C1 segment of cervical spinal cord (tissue), 14 donors: ENCODE measurements at regions not wholly inside any gene's neighbourhood (a gene's known extent, or its start where the extent isn't known, plus 50 kb on each side); places are given as distances from the start of the nearest gene placed in this dataset.

Source experiments
- DNase-seq, 14 donors: peaks; one replicate each; lab custom pipeline; 2025; lab: John Stamatoyannopoulos, UW

DNA sequence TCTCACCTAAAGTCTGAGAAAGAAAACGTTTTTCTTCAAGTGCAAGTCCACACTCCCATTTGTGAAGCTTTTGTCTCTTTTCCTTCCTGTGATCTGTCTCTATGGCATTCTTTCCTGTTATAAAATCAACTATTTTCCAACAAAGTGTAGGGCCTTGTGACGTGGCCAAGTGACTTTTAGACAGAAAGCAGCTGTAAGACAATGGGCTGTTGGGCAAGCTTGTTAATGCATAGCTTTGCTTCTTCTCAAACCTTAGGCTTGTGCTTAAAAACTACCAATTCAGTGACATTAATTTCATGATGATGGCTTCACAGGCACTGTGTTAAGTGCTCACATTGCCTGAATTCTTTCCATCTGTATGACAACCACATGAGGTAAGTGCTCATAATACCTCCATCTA lies 83.5 kb downstream of the VCY1B start:
- no peak for DNase-seq

DNA sequence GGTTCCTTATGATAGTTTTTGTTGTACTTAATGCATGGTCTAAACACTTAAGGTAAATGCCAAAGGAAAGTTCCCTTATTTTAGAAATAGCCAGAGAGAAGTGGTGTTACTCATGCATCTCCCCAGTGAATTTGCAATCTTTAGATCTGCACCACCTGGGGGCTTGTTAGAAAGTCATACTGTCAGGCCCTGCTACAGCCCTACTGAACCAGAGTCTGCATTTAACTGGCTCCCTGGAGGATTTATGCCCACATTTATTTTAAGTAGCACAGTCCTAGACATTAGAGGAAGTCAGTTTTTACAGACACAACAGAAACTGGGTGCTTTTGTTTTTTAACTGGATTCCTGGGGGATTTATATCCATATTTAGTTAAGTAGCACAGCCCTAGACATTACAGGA lies 89.6 kb downstream of the VCY1B start:
- DNase-seq: no peak

DNA sequence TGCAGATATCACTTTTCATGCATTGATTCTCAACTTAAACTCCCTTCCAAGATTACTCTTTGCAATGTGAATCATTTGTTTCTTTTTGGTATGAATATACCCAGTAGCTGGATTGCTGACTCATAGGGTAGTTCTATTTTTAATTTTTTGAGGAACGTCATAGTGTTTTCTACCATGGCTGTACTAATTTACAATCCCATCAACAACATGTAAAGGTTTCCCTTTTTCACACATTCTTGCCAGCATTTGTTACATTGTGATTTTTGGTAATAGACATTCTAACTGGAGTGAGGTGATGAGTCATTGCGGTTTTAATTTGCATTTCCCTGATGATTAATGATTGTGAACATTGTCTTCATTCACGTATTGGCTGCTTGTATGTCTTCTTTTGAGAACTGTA lies 126.7 kb downstream of the VCY1B start:
- DNase-seq: no peak

DNA sequence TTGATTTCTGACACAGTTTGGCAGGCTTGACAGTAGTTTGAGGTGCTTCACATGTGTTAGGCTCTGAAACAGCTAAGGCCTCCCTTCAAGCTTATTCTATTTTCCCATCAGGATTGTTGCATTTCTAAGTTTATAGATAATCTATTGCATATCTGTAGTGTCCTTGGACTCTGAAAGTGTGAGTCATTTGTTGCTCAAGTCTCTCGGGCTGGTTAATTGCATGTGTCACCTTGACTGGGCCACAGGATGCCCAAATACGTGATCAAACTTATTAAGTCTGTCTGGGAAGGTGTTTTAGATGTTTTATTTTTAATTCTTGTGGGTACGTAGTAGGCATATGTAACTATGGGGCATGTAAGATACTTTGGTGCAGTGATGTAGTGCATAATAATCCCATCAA lies 166.0 kb downstream of the VCY1B start:
- no peak for DNase-seq

DNA sequence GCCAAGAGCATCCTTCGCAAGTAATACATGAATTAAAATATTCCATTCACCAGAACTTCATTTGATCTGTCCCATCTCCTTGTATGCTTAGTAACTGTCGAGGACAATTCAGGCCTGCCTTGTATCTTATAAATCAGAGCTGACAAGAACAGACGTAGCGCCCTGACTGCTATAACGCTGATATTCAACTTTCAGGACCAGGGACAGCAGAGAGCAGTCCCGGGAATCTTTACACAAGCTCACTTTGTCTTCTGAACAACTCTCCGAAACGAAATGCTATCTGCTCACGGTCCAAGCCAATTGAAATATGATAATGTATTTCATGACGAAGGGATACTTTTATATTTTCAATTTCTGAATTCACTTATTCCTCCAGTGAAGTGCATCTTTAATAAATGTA lies 175.7 kb downstream of the VCY1B start:
- no peak for DNase-seq

DNA sequence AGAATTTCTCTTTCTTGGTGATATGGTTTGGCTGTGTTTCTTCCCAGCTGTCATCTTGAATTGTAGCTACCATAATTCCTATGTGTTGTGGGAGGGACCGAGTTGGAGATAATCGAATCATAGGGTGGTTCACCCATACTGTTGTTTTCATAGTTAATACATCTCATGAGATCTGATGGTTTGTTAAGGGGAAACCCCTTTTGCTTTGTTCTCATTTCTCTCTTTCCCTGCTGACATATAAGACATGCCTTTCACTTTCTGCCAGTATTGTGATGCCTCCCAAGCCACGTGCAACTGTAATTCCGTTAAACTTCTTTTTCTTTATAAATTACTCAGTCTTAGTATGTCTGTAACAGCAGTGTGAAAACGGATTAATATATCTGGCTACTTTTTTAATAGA lies 179.0 kb downstream of the VCY1B start:
- no peak for DNase-seq

DNA sequence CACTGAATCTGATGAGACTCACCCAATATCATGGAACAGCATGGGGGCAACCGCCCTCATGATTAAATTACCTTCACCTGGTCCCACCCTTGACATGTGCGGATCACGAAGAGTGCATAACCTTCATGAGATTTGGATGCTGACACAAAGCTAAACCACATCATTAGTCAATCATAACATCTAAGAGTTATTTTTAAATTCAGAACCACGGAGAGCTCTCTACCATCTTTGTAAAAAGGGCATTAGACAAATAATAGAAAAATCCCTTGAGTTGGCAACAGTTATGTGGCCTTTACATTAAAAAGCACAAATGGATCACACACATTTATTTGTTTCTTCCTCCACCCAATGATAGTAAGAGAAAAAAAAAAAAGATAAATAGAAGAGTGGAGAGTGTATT lies 182.2 kb downstream of the VCY1B start:
- no peak for DNase-seq

DNA sequence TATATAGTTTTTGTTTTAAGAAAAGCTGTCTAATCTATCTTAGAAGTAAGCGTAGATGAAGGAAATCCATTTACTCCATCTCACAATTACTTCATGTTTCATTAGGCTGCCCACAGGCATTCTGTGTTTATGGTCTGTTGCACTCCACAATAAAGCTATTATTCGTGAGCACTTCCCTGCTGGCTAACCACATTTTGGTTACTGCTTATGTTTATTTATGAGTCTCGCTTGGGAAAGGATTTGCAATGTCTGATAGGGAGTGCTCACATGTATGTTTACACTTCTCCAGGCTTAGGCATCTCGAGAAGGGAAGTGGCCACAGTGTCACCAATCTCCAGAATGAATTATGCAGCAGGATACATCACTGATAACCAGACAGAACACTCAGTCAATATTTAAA lies 190.9 kb downstream of the VCY1B start:
- DNase-seq: no peak

DNA sequence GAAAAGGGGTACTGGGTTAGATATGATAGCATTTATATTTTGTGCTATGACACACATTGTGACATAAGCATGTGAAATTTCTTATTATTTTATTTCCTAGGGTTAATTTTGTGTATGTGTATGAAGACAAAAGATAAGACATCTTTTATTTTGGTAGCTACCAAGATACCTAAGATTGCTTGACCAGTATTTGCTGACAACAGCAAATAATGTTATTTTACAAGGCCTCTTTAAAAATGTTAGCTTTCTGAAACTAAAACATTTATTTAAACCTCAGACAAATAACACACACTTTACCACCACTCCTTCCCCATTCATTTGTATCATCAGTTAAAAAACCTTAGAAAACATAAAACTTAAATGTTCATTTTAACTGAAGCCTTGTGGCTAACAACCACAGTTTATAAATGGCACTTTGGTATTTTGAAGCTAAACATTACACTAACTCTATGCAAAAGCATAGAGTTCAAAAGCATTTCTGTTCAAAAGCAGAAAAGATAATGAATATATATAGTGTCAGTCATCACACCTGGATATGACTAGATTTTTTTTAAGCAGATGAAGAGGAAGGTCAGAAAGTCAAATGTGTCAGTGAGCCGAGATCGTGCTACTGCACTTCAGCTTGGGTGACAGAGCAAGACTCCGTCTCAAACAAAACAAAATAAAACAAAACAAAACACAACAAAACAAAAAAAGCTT lies 193.0 kb downstream of the VCY1B start:
- no peak for DNase-seq

DNA sequence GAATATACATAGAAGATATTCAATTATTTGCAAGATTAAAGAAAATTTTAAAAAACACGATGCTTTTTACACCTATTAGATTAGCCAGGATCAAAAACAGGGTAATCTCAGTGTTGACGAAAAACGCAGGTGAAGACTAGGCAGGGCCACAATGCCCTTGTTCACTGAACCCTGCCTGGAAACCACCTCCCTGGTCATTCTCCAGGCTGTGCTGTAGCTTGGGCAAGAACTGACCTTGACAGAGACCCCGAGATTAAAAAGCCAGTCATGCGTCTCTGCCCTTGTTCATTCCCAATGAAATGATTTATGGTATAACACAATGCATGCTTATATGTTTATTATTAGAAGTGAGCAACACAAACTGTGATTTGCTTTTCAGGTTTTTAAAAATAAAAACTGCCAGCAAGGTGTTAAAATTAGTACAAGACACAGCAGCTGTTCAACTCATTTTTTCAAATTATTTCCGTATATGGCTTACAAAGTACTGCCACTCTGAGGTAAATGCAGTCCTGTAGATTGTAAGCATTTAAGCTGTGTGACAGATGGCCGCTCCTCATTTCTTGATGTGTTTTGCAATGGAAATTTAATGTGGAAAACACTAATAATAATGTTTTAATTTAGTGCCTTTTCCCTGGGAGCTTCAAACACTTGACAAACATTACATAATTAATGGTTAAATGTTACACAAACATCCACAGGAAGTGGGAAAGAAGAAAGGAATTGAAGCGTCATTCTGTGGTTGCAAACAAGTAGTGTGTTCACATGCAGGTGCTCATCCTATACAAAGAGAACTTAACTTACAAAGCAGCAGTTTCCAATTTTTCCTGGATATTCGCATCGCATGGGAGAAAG lies 200.2 kb downstream of the VCY1B start:
- no peak for DNase-seq

DNA sequence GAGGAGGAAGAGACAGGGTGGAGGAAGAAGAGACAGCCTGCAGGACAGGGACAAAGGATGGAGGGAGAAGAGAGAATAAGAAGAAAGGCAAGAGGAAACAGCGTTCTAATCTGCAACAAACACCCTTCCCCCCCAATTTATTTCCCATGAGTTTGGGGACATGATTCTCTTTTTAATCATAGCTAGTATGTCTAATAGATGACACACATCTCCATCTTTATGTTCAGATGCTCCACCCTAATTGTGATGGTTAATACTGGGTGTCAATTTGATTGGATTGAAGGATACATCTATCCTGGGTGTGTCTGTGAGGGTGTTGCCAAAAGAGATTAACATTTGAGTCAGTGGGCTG lies 200.8 kb downstream of the VCY1B start:
- no peak for DNase-seq

DNA sequence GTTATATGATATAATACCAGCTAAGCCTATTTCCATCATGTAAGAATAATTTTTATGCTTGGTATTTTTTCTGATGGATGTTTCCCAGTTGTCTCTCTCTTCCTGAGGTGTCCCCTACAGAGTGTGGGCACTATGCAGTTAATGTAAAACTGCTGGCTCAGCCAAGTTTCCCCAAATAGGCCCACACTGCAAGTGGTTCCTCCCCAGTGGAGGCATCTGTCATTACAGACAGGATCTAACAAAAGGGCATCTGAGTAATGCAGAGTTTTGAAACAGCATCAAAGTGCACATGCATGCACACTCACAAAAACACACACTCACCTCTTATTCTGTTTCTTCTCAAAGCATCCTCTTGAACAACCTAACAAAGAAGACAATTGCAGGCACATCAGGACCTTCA lies 221.0 kb downstream of the VCY1B start:
- no peak for DNase-seq

DNA sequence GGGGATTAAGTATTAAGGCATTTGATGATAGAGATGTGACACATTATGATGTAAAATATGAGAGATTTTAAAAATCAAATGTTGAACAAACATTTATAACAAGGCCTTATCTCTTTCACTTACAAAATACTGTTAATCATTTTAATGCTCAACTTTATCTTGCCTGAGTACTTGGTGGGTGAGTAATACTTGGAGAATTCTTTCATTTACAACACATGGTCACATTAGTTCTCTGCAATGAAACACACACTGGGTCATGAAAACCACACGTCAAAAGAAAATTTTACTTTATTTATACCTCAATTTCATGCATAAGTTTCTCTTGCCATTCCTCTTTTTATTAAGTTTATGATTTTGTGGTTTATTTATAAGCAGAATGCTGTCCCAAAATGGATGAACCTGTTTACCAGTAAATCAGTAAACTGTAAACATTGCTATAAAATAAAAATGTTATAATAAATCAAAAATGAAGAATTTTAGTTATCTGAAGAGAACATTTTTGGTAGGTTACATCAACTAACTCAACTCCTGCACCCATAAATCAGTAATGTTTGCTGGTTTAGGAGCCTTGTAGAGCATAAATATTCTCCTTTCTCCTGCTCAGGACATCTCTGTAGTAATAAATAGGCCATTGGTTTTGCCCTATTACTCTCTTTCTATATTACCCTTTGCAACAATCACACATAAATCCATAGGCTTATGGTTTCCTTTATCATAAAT lies 233.5 kb upstream of the NLGN4Y start:
- no peak for DNase-seq

DNA sequence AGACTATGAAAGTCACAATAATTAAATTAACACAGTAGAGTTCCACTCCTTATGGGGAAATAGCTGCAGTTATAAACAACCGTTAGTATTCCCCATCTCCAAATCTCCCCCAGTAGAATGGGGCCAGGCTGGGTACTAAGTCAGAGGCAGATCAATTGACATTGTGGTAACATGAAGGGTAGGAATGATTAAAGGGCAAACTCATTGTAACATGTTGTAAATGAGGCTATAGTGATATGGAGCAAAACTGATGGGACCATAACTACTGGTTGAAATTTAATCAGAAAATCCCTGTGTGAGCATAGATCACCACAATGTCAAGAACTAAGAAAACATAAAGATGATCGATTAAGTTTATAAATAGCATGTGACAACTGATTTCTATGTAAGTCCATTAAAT lies 231.9 kb upstream of the NLGN4Y start:
- no peak for DNase-seq

DNA sequence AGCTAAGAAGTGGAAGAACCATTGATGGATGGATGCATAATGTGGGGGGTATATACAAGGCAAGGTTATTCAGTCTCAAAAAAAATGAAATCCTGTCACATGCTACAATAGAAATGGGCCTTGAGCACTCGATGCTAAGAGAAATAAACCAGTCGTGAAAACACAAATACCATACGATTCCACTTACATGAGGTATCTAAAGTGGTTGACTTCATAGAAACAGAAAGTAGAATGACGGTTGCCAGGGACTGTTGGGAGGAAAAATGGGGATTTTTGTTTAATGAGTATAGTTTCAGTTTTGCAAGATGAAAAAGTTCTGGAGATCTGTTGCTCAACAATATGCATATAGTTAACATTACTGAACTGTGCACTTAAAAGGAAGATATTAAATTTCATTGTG lies 223.6 kb upstream of the NLGN4Y start:
- DNase-seq: no peak

DNA sequence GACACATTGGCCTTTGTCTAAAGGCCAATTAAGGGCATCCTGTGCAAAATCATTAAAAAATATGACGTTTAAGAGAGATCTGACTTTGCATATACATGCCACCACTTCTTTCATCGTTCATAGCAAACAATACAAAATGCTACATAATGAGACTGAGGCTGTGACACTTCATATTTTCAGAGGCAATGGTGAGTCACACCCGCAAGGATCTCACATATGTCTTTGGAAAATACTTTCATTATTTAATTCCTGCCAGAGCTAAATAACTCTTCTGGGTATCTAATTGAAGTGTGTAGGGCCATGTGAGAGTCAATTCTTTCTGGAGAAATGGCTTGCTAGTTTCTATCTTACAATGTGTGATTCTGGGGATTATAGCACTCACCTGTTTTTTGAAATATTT lies 222.8 kb upstream of the NLGN4Y start:
- no peak for DNase-seq

DNA sequence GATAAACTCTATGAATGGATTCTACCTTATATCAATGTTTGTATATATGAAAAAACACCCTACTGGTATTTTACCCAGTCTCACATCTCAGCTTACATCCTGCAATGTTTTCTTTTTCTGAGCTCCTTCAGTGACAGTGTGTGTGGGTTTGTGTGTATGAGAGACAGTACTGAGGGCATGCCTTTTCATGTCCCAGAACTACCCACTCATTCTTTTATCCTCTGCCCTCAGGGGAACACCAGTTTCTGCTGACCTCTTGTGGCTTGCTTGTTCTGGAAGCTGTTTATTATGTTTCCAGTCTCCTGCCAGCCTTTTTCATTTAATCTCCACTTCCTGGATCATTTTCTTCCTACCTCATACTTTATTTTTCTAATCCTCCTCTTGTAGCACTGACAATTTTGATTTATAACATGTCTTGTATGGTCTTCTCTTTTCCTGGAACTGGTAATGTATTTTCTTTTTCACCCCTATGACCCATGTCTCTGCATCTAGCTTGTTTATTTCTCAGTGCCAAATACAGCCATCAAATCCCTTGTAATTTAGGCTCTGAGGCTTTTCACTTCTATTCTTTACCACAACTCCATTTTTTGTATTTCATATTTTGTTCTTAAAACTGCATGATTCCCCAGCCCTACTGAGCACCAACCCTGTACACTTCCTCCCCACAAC lies 195.5 kb upstream of the NLGN4Y start:
- DNase-seq: no peak

DNA sequence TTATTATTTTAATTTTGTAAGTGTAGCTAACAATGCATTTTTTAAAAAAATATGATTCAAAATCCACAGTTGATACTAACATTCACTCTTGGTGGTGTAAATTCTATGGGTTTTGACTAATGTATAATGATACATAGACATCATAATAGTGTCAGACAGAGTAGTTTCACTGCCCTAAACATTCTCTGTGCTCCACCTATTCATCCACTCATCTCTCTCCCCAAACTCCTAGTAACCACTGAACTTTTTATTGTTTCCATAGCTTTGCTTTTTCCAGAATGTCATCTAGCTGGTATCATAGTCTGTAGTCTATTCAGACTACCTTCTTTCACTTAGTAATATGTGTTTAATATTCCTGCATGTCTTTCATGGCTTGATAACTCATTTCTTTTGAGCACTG lies 194.0 kb upstream of the NLGN4Y start:
- no peak for DNase-seq

DNA sequence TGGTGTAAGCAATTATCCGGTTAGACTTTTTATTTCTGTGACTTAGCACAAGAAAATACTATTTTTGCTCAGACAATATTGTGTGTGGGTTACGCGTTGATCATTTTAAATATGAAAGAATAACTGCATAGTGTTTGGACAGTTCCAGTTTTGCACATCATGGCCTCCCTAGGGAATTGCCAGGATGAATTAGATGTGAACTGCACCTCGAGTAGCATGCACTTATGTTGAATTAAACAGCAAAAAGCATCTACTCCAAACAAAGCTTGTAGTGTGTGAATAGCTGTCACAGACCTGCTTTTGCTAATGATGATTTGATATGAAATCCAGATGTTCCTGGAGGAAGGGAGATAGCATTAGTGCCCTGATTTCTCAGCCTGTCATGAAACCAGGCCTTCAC lies 184.8 kb upstream of the NLGN4Y start:
- no peak for DNase-seq

DNA sequence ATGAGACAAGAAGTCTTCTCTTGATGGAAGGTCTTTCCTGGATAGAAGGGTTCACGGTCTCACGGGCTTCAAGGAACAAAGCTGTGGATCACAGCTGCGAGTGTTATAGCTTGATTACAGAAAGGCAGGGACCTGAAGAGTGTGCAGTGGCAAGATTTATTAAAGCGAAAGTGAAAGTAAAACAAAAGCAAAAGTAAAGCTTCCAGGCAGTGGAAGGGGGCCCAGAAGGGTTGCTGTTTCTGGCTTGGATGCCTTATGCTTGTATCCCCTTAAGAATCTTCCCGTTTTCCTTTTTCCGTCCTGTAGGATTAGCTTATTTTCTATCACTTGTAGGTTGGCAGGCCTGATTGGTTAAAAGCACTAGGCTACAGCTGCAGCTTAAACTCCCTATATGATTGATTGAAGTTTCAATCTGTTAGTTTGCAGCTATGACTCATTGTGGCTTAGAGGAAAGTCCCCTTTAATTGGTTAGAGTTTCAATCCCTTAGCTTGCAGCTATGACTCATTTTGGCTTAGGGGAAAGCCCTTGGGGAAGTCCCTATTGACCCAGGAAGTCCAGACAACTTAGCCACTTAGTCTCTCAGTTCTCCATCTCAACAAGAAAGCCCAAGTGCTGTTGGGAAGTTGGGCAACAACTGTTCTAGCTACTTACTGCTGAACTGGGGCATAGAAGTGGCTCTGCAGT lies 183.7 kb upstream of the NLGN4Y start:
- DNase-seq: peak in 1 of 14 donors; percentile 1

DNA sequence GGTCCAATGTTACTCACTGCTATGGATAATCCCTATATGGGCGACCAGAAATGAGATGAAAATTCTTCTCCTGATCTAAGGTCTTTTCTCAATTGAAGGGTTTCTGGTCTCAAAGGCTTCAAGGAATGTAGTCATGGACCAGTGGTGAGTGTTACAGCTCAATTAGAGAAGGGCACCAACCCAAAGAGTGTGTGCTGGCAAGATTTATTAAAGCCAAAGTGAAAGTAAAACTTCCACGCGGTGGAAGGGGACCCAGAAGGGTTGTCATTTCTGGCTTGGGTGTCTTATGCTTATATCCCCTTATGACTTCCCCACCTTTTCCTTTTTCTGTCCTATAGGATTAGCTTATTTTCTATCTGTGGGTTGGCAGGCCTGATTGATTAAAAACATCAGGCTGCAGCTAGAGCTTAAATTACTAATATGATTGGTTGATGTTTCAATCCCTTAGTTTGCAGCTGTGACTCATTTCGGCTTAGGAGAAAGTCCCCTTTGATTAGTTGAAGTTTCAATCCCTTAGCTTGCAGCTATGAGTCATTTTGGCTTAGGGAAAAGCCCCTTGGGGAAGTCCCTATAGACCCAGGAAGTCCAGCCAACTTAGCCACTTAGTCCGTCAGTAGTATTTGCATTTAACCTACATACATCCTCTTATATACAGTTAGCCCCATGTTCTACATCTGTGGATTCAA lies 179.5 kb upstream of the NLGN4Y start:
- peak in 1 of 14 donors; percentile 1 for DNase-seq
